Panc1 (cell line): ENCODE measurements at regions not wholly inside any gene's neighbourhood (a gene's known extent, or its start where the extent isn't known, plus 50 kb on each side); places are given as distances from the start of the nearest gene placed in this dataset.

Experiments
- CTCF ChIP-seq: fragments of 450-650 bp; IDR thresholded peaks from 2 replicates; pipeline ENCODE4 v1.5.1; 2017; ENCODE audit warnings: mild to moderate bottlenecking
- POLR2AphosphoS5 ChIP-seq: IDR thresholded peaks from 2 replicates; pipeline ENCODE4 v1.6.1; 2012; ENCODE audit warnings: mild to moderate bottlenecking, low read depth, low read length, moderate library complexity
- REST ChIP-seq, 2 experiments: IDR thresholded peaks; 2 replicates each; pipeline ENCODE4 v1.6.1; 2011 to 2012; ENCODE audit warnings: low read depth in 2 of 2, control low read depth in 1 of 2, low read length in 1 of 2, mild to moderate bottlenecking in 1 of 2, moderate library complexity in 1 of 2; ENCODE audit not compliant: insufficient read depth in 1 of 2
- TCF7L2 ChIP-seq: IDR thresholded peaks from 2 replicates; pipeline ENCODE4 v1.6.1; 2011; ENCODE audit warnings: mild to moderate bottlenecking, low read depth, low read length, inconsistent platforms

DNA sequence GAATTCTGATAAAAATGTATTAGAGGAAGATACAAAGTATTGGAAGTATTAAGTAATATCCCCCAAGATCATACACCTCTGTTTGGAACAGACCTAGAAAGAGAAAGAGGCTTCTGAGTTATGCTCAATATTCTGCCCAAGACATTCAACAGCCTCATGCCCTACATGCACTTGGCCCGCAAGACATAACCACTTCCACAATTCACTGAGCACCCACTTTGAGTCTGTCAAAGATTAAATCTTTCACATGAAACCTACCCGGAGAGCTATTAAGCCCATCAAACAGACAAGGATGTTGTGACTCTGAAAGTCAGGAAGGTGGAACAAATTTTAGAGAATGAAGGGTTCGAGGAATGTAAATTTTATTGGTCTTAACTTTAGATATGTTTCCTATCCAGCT is 344.7 kb upstream of the SYT4 start:
- TF ChIP-seq CTCF (no peak), REST (IDR thresholded peaks at IDR 0.05; ENCODE audit: insufficient read depth in 1 of 2, low read depth in 2 of 2, low read length in 1 of 2) (no peak), POLR2AphosphoS5 (no peak), TCF7L2 (no peak)
